Limb (tissue), 2 donors: ENCODE measurements at regions not wholly inside any gene's neighbourhood (a gene's known extent, or its start where the extent isn't known, plus 50 kb on each side); places are given as distances from the start of the nearest gene placed in this dataset.

ENCODE experiments used
- DNase-seq, 2 donors: peaks; one replicate each; pipeline ENCODE4 v3.0.0-alpha.2; 2016; ENCODE audit errors: extremely low spot score in 2 of 2

- DNase-seq: peak in 1 of 2 donors; percentile 74
These were observed 156.2 kb downstream of the MELK start for GRCh38 chr9:36728651-36729520.

GRCh38 chr9:36729906-36730305 lies 157.2 kb downstream of the MELK start:
- no peak for DNase-seq

GRCh38 chr9:36730414-36730813 lies 157.7 kb downstream of the MELK start:
- no peak for DNase-seq

GRCh38 chr9:36731068-36731956 lies 158.6 kb downstream of the MELK start:
- DNase-seq: no peak

- no peak for DNase-seq
These were observed 162.0 kb downstream of the MELK start for GRCh38 chr9:36734737-36735136.

- DNase-seq: no peak
These were observed 164.0 kb downstream of the MELK start for GRCh38 chr9:36736648-36737047.

GRCh38 chr9:36738318-36738976 lies 165.8 kb downstream of the MELK start:
- no peak for DNase-seq

- peak in 1 of 2 donors; percentile 34 for DNase-seq
These were observed 166.8 kb downstream of the MELK start for GRCh38 chr9:36739373-36740116.

GRCh38 chr9:36742264-36742663 lies 169.6 kb downstream of the MELK start:
- no peak for DNase-seq

GRCh38 chr9:36744678-36745077 lies 172.0 kb downstream of the MELK start:
- DNase-seq: no peak

- no peak for DNase-seq
These were observed 173.3 kb downstream of the MELK start for GRCh38 chr9:36745977-36746376.

GRCh38 chr9:36746415-36746814 lies 173.7 kb downstream of the MELK start:
- no peak for DNase-seq

- DNase-seq: peak; percentile 38 to 79
These were observed 175.7 kb downstream of the MELK start for GRCh38 chr9:36748322-36748899.

- no peak for DNase-seq
These were observed 176.8 kb downstream of the MELK start for GRCh38 chr9:36749461-36749860.

GRCh38 chr9:36750630-36751029 lies 177.9 kb downstream of the MELK start:
- no peak for DNase-seq

- DNase-seq: no peak
These were observed 182.3 kb downstream of the MELK start for GRCh38 chr9:36755019-36755418.

GRCh38 chr9:36759141-36759540 lies 186.4 kb downstream of the MELK start:
- DNase-seq: no peak

- DNase-seq: no peak
These were observed 187.3 kb downstream of the MELK start for GRCh38 chr9:36759976-36760375.

- DNase-seq: no peak
These were observed 188.1 kb downstream of the MELK start for GRCh38 chr9:36760667-36761420.

GRCh38 chr9:36762958-36763357 lies 190.3 kb downstream of the MELK start:
- no peak for DNase-seq
